ENCODE measurements at regions not wholly inside any gene's neighbourhood (a gene's known extent, or its start where the extent isn't known, plus 50 kb on each side); places are given as distances from the start of the nearest gene placed in this dataset.

DNA sequence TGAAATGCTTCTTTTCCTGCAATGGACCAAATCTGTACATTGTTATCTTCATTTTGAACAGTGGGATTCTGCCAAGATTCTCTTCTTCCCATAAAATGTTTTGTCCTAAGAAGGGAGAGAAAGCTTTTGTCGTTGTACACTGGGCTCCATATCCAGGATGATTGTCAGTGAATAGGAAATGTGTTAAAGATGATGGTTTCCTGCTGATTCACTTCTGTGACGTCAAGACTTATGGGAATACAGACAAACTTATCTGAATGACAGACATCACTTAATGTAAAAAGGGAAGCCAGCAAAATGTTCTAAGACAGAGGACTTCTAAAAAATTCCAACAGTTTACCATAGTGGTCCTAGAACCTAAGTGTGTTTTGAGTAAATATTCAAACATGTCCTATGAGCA is 53.7 kb upstream of the HPF1 start:
- intact Hi-C loops (cut with DNase I), result no loop called here
- Histone ChIP-seq H3K4me3 (replicated peaks in 1 of 3) (no peak overlapping the region), H3K27me3 (no peaks in the 10 kb centered on the region), H3K36me3 (no peaks in the 10 kb centered on the region), H3K4me1 (no peaks in the 10 kb centered on the region), H3K9me3 (no peaks in the 10 kb centered on the region), H3K27ac (no peak overlapping the region)
- no peak for DNase-seq
- 59 to 62% methylated on average over 2 of the region's 2 CpGs for WGBS, 2 donors
- TF ChIP-seq, protein P1, sequence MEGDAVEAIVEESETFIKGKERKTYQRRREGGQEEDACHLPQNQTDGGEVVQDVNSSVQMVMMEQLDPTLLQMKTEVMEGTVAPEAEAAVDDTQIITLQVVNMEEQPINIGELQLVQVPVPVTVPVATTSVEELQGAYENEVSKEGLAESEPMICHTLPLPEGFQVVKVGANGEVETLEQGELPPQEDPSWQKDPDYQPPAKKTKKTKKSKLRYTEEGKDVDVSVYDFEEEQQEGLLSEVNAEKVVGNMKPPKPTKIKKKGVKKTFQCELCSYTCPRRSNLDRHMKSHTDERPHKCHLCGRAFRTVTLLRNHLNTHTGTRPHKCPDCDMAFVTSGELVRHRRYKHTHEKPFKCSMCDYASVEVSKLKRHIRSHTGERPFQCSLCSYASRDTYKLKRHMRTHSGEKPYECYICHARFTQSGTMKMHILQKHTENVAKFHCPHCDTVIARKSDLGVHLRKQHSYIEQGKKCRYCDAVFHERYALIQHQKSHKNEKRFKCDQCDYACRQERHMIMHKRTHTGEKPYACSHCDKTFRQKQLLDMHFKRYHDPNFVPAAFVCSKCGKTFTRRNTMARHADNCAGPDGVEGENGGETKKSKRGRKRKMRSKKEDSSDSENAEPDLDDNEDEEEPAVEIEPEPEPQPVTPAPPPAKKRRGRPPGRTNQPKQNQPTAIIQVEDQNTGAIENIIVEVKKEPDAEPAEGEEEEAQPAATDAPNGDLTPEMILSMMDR (IDR thresholded peaks at IDR 0.05), result no peak
- no peak for TF ChIP-seq POLR2A (IDR thresholded peaks at IDR 0.05)

DNA sequence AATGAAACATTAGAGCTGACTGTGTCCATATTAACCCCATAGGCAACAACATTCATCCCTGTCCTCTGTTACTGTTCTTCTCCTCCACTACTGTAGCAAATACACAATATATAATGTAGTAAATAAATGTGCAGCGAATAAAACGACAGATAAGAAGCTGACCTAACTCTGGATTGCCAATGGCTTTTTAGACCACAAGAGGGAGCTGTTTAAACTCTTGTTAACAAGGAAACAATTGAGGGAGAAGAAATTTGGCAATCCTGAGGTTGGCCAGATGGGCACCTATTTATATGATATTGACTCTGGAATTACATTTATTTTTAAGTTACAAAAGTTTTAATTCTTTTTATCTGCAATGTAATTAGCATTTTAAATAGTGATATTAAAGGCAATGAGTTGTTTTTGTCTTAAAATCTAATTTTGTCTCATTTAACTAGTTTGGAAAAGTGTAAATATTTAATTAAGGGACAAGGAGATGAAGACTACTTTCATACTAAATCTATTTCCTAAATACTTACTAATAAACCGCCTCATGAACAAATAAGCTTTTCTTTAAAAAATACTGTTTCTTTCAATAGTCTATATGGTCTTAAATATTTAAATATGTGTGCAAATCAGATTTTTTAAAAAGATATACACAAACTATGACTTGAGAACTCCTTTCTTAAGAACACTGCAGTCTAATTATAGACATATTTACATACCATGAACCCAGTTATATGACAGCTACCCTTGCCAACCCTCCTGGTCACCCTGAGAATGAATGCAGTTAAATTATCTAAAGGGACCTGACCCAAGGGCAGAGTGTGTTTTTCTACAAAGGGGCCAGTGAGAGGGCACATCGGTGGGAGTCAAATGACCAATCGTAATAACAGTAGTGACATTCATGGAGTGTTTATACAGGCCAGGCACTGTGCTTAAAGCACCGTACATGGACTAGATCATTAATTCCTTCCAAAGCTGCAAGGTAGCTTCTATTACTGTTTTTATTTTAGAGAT is 52.9 kb upstream of the HPF1 start:
- intact Hi-C loops (cut with DNase I), result no loop called here
- H3K9me3 ChIP-seq, result no peaks in the 10 kb centered on the region
- H3K27ac ChIP-seq, result no peak overlapping the region
- 32 to 34% methylated on average over 6 of the region's 6 CpGs for WGBS, 2 donors
- H3K27me3 ChIP-seq, result no peaks in the 10 kb centered on the region
- peak; percentile 10 to 12 for DNase-seq
- no peak overlapping the region for H3K4me3 ChIP-seq (replicated peaks in 1 of 3)
- no peaks in the 10 kb centered on the region for H3K36me3 ChIP-seq
- TF ChIP-seq, protein P1 (IDR thresholded peaks at IDR 0.05), result peak; percentile 68 to 83 (median 78)
- no peak for TF ChIP-seq POLR2A (IDR thresholded peaks at IDR 0.05)
- no peaks in the 10 kb centered on the region for H3K4me1 ChIP-seq

DNA sequence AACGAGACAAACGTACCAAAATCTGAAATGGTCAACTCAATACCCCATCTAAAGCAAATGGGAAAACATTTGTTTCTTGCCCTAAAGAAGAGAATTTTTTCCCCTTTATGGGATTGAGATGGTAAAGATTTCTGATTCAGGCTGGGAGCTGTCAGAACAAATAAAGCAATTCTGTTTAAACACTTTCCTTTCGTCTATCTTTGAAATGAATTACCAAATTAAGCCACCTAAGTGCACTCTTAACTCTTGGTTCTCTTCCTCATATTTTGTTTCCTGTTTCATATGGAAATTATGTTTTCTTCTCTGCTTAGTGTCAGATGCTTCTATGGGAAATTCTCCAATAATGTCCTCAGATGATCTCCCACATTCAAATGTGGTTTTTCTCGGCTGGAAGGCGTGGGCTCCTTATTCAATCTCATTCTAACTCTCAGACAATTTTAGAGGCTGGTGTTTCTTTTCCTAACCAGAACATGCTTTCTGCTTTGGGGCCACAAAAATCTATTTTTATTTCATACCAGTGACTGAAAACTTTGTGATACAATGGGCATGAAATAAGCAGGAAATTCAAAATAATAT is 50.3 kb upstream of the HPF1 start:
- no peak for TF ChIP-seq POLR2A (IDR thresholded peaks at IDR 0.05)
- TF ChIP-seq, protein P1 (IDR thresholded peaks at IDR 0.05), result no peak
- intact Hi-C loops (cut with DNase I), result loop anchor here (5.0 kb wide), 1 partner anchor 244 kb away; no protein-coding TSS in a partner anchor
- no peak overlapping the region for H3K4me3 ChIP-seq (replicated peaks in 1 of 3)
- H3K4me1 ChIP-seq, result no peaks in the 10 kb centered on the region
- H3K27ac ChIP-seq, result no peak overlapping the region
- 57 to 58% methylated on average over 5 of the region's 5 CpGs for WGBS, 2 donors
- no peaks in the 10 kb centered on the region for H3K27me3 ChIP-seq
- no peak for DNase-seq
- H3K36me3 ChIP-seq, result no peaks in the 10 kb centered on the region
- no peaks in the 10 kb centered on the region for H3K9me3 ChIP-seq

All from thyroid gland (tissue), 4 donors.